Fibroblast of lung (primary cell): ENCODE measurements at regions not wholly inside any gene's neighbourhood (a gene's known extent, or its start where the extent isn't known, plus 50 kb on each side); places are given as distances from the start of the nearest gene placed in this dataset.

Experiments
- DNase-seq, 2 donors: peaks; one replicate each; pipeline versions ENCODE4 v3.0.0 to v3.0.0-alpha.2; 2010; ENCODE audit warnings: low read depth in 2 of 2
- H2AFZ ChIP-seq: 2 replicates; pipeline ENCODE4 v1.5.1; 2012; ENCODE audit warnings: low read length, control low read depth, inconsistent platforms
- H3K27ac ChIP-seq: 2 replicates; pipeline ENCODE4 v1.5.1; 2011; ENCODE audit warnings: low read length, control low read depth; ENCODE audit not compliant: insufficient read depth
- H3K27me3 ChIP-seq: 2 replicates; pipeline ENCODE4 v1.5.1; 2011; ENCODE audit warnings: mild to moderate bottlenecking, low read length; ENCODE audit not compliant: control insufficient read depth, insufficient read depth
- H3K36me3 ChIP-seq: 2 replicates; pipeline ENCODE4 v1.5.1; 2011; ENCODE audit warnings: low read length; ENCODE audit not compliant: control insufficient read depth, insufficient read depth
- H3K4me1 ChIP-seq: 2 replicates; pipeline ENCODE4 v1.5.1; 2011; ENCODE audit warnings: low read length; ENCODE audit not compliant: control insufficient read depth, insufficient read depth; ENCODE audit errors: extremely low read depth
- H3K4me2 ChIP-seq: 2 replicates; pipeline ENCODE4 v1.5.1; 2011; ENCODE audit warnings: low read length, control low read depth; ENCODE audit not compliant: insufficient read depth; ENCODE audit errors: extremely low read depth
- H3K4me3 ChIP-seq, 4 experiments: fragments of 200-600 bp in 1 of 4; sonication (generic) in 1 of 4; replicated peaks in 1 of 4; 2 replicates each; pipeline ENCODE4 v1.5.1; 2011 to 2016; ENCODE audit warnings: low read length in 4 of 4, low read depth in 3 of 4, mild to moderate bottlenecking in 3 of 4, control low read depth in 2 of 4, inconsistent platforms in 1 of 4, mixed read lengths in 1 of 4; ENCODE audit not compliant: insufficient read depth in 1 of 4; ENCODE audit errors: control extremely low read depth in 1 of 4
- H3K79me2 ChIP-seq: 2 replicates; pipeline ENCODE4 v1.5.1; 2012; ENCODE audit warnings: mild to moderate bottlenecking, low read length, inconsistent platforms; ENCODE audit not compliant: control insufficient read depth, insufficient read depth
- H3K9ac ChIP-seq: 2 replicates; pipeline ENCODE4 v1.5.1; 2011; ENCODE audit warnings: mild to moderate bottlenecking, low read length, control low read depth; ENCODE audit not compliant: insufficient read depth
- H3K9me3 ChIP-seq: 2 replicates; pipeline ENCODE4 v1.5.1; 2012; ENCODE audit warnings: low read depth, low read length; ENCODE audit not compliant: control insufficient read depth, insufficient read depth
- H4K20me1 ChIP-seq: 2 replicates; pipeline ENCODE4 v1.5.1; 2011; ENCODE audit warnings: low read length; ENCODE audit not compliant: control insufficient read depth, insufficient read depth; ENCODE audit errors: extremely low read depth
- CTCF ChIP-seq, 2 donors: IDR thresholded peaks in 1 of 2; conservative IDR thresholded peaks in 1 of 2; 1 replicate in 1 of 2; 2 replicates in 1 of 2; pipeline ENCODE4 v1.5.1; 2011 to 2012; ENCODE audit warnings: low read length in 2 of 2, control low read depth in 1 of 2, inconsistent platforms in 1 of 2, low read depth in 1 of 2, mild to moderate bottlenecking in 1 of 2
- EZH2 ChIP-seq: IDR thresholded peaks from 2 replicates; pipeline ENCODE4 v1.5.1; 2012; ENCODE audit warnings: low read length, control low read depth, mild to moderate bottlenecking; ENCODE audit errors: missing control alignments

- no peaks in the 10 kb centered on the region for H3K27me3 ChIP-seq
- no peak overlapping the region for H3K4me3 ChIP-seq
- H2AFZ ChIP-seq: no peak overlapping the region
- no peak overlapping the region for H3K27ac ChIP-seq
- no peak overlapping the region for H3K4me2 ChIP-seq
- H3K9me3 ChIP-seq: no peaks in the 10 kb centered on the region
- no peak for DNase-seq
- no peaks in the 10 kb centered on the region for H3K36me3 ChIP-seq
- H3K4me1 ChIP-seq: no peaks in the 10 kb centered on the region
- no peak for TF ChIP-seq CTCF (conservative IDR thresholded peaks at IDR 0.05 in 1 of 2, IDR thresholded peaks at IDR 0.05 in 1 of 2; ENCODE audit: low read depth in 1 of 2, low read length in 2 of 2)
- no peak for TF ChIP-seq EZH2
- H4K20me1 ChIP-seq: no peaks in the 10 kb centered on the region
- no peaks in the 10 kb centered on the region for H3K79me2 ChIP-seq
- no peak overlapping the region for H3K9ac ChIP-seq
These were observed 1543.6 kb upstream of the MIR17HG start for GRCh38 chr13:89803839-89804238.

GRCh38 chr13:89806594-89806993, 1540.9 kb upstream of the MIR17HG start:
- Histone ChIP-seq H3K4me1 (no peaks in the 10 kb centered on the region), H3K9me3 (no peaks in the 10 kb centered on the region), H3K36me3 (no peaks in the 10 kb centered on the region), H3K4me3 (no peak overlapping the region), H3K4me2 (no peak overlapping the region), H3K79me2 (no peaks in the 10 kb centered on the region), H3K9ac (no peak overlapping the region), H2AFZ (no peak overlapping the region), H3K27ac (no peak overlapping the region), H3K27me3 (no peaks in the 10 kb centered on the region), H4K20me1 (no peaks in the 10 kb centered on the region)
- DNase-seq: no peak
- TF ChIP-seq EZH2 (no peak), CTCF (conservative IDR thresholded peaks at IDR 0.05 in 1 of 2, IDR thresholded peaks at IDR 0.05 in 1 of 2; ENCODE audit: low read depth in 1 of 2, low read length in 2 of 2) (no peak)

GRCh38 chr13:89812856-89813255, 1534.6 kb upstream of the MIR17HG start:
- H3K79me2 ChIP-seq: no peaks in the 10 kb centered on the region
- H3K9me3 ChIP-seq: no peaks in the 10 kb centered on the region
- no peaks in the 10 kb centered on the region for H3K27me3 ChIP-seq
- no peak overlapping the region for H3K4me2 ChIP-seq
- no peaks in the 10 kb centered on the region for H4K20me1 ChIP-seq
- no peak overlapping the region for H3K27ac ChIP-seq
- H3K9ac ChIP-seq: no peak overlapping the region
- H3K4me3 ChIP-seq: no peak overlapping the region
- H3K36me3 ChIP-seq: no peaks in the 10 kb centered on the region
- no peak for TF ChIP-seq CTCF (conservative IDR thresholded peaks at IDR 0.05 in 1 of 2, IDR thresholded peaks at IDR 0.05 in 1 of 2; ENCODE audit: low read depth in 1 of 2, low read length in 2 of 2)
- TF ChIP-seq EZH2: no peak
- no peaks in the 10 kb centered on the region for H3K4me1 ChIP-seq
- H2AFZ ChIP-seq: no peak overlapping the region
- DNase-seq: no peak
